ENCODE measurements at regions not wholly inside any gene's neighbourhood (a gene's known extent, or its start where the extent isn't known, plus 50 kb on each side); places are given as distances from the start of the nearest gene placed in this dataset.
A peak's percentile ranks its signal among the peaks of the same experiment; 100 is the strongest.

DNA sequence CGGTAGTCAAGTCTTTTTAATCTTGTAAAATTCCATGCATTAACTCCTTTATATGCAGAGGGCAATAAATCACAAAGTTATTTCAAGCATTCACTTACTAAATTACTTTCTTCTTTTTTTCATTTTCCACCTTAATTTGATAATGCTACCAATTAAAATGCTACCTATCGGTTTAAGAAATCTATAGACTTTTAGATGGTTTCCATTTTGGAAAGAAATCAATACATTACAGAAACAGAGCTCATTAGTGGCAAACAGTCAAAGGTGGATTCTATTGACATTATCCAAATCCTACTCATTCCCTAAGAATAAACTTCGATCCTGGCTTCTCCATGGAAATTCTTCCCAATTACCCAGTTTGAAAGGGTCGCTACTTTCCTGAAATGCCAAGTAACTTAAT is 176.5 kb downstream of the MREG start:
- H3K27ac ChIP-seq (ENCODE audit: low read depth, low read length) = no peak overlapping the region
- H3K36me3 ChIP-seq (ENCODE audit: control insufficient read depth in 5 of 5, insufficient read depth in 5 of 5, low read length in 5 of 5) = no peaks in the 10 kb centered on the region

DNA sequence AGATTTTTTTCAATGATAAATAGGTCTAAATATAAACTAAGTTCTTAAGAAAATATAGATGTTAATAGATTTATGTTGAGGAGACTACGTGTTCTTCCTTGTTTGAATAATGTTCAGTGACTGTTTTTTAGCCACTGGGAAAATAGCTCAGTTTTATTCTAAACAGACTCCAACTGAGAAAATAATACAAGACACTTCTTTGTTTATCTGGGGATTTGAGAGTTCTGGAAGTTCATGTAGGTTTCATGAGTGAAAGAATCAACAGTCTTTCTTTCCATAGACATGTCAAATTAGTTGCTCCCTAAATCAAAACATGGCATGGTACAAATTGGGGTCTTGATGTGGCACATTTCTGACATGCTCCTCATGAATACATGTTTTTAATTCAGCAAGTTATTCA is 177.7 kb downstream of the MREG start:
- no peaks in the 10 kb centered on the region for H3K36me3 ChIP-seq (ENCODE audit: control insufficient read depth in 5 of 5, insufficient read depth in 5 of 5, low read length in 5 of 5)
- H3K9ac ChIP-seq (ENCODE audit: low read length in 5 of 5) = no peak overlapping the region
- H3K27ac ChIP-seq (ENCODE audit: low read depth, low read length) = no peak overlapping the region
- no peak overlapping the region for H3K4me3 ChIP-seq (ENCODE audit: low read depth in 1 of 5, low read length in 5 of 5)
- peaks cover 5 to 29% (median 12%) of the 10 kb centered on the region in 5 donors for H3K4me1 ChIP-seq (ENCODE audit: control insufficient read depth in 5 of 5, insufficient read depth in 5 of 5, low read length in 5 of 5)
- H3K9me3 ChIP-seq (ENCODE audit: control insufficient read depth in 5 of 5, low read length in 5 of 5) = no peaks in the 10 kb centered on the region
- no peaks in the 10 kb centered on the region for H3K27me3 ChIP-seq (ENCODE audit: control insufficient read depth in 5 of 5, insufficient read depth in 4 of 5, low read length in 5 of 5)

More for the DNA sequence above, 176.5 kb downstream of the MREG start:
- H3K9ac ChIP-seq (ENCODE audit: low read length in 5 of 5) = no peak overlapping the region
- no peaks in the 10 kb centered on the region for H3K9me3 ChIP-seq (ENCODE audit: control insufficient read depth in 5 of 5, low read length in 5 of 5)
- H3K4me3 ChIP-seq (ENCODE audit: low read depth in 1 of 5, low read length in 5 of 5) = no peak overlapping the region
- H3K27me3 ChIP-seq (ENCODE audit: control insufficient read depth in 5 of 5, insufficient read depth in 4 of 5, low read length in 5 of 5) = no peaks in the 10 kb centered on the region
- H3K4me1 ChIP-seq (ENCODE audit: control insufficient read depth in 5 of 5, insufficient read depth in 5 of 5, low read length in 5 of 5) = peaks cover 0 to 18% (median 4%) of the 10 kb centered on the region in 5 donors

DNA sequence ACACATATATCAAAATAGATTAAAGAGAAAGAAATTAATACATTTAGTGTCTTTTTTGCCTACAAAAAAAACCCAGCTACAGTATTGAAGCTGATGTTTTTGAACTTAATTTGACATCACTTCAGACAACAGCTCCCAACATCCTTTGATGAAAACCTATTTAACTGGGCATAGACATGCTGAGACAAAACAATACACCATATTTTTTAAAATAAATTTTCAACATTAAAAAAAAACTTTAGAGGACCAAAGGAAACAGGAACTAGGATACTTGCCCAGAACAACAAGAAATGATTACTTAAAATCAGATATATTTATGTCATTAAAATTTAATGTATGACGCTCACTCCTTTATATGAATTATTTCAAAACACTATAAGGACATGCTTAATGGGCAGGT is 178.1 kb downstream of the MREG start:
- H3K4me3 ChIP-seq (ENCODE audit: low read depth in 1 of 5, low read length in 5 of 5) = no peak overlapping the region
- no peaks in the 10 kb centered on the region for H3K27me3 ChIP-seq (ENCODE audit: control insufficient read depth in 5 of 5, insufficient read depth in 4 of 5, low read length in 5 of 5)
- H3K36me3 ChIP-seq (ENCODE audit: control insufficient read depth in 5 of 5, insufficient read depth in 5 of 5, low read length in 5 of 5) = no peaks in the 10 kb centered on the region
- peaks cover 5 to 33% (median 12%) of the 10 kb centered on the region in 5 donors for H3K4me1 ChIP-seq (ENCODE audit: control insufficient read depth in 5 of 5, insufficient read depth in 5 of 5, low read length in 5 of 5)
- H3K9me3 ChIP-seq (ENCODE audit: control insufficient read depth in 5 of 5, low read length in 5 of 5) = no peaks in the 10 kb centered on the region
- H3K27ac ChIP-seq (ENCODE audit: low read depth, low read length) = no peak overlapping the region
- H3K9ac ChIP-seq (ENCODE audit: low read length in 5 of 5) = no peak overlapping the region

DNA sequence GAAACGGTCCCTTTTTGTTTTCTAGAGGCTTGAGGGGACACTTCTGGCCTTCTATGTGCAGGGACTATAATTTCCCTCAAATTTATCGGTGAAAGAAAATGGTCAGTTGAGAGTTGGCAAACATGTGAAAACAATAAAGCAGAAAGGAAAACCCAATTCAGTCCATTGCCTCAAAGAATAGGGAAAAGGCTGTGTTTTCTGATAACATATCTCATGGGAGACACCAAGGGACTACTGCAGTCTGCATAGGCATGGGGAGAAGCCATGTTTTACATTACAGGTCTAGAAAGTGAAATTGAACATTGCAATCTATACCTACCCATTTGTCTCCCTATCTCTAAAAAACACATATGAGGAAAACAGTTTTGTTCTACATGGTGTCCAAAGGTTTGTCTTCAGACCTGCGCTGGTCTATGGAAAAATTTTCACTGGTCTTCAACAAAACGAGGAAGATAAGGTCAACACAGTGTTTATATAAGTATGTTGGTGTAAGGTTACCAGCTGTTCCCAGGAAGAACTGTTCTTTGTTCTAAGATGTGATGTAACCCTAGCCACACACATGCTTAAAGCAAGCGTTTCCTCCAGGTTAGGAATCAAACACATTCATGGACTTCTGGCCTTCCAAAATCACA is 179.7 kb downstream of the MREG start:
- H3K9ac ChIP-seq (ENCODE audit: low read length in 5 of 5) = no peak overlapping the region

DNA sequence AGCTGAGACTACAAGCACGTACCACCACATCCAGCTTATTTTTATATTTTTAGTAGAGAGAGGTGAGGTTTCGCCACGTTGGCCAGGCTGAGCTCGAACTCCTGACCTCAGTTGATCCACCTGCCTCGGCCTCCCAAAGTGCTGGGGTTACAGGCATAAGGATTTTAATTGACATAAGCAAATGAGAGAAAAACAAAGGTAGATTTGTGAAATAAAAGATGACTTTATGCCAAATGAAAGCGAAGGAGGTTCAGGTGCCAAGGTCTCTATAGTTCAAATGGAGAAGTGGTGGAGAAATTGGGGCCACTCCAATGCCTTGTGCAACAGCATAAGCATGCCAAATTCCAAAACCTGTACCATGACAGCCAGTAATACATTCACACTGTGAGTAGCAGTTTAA is 180.6 kb downstream of the MREG start:
- peaks cover 5 to 37% (median 14%) of the 10 kb centered on the region in 5 donors for H3K4me1 ChIP-seq (ENCODE audit: control insufficient read depth in 5 of 5, insufficient read depth in 5 of 5, low read length in 5 of 5)
- H3K36me3 ChIP-seq (ENCODE audit: control insufficient read depth in 5 of 5, insufficient read depth in 5 of 5, low read length in 5 of 5) = no peaks in the 10 kb centered on the region
- H3K4me3 ChIP-seq (ENCODE audit: low read depth in 1 of 5, low read length in 5 of 5) = no peak overlapping the region
- no peak overlapping the region for H3K27ac ChIP-seq (ENCODE audit: low read depth, low read length)
- no peaks in the 10 kb centered on the region for H3K27me3 ChIP-seq (ENCODE audit: control insufficient read depth in 5 of 5, insufficient read depth in 4 of 5, low read length in 5 of 5)
- no peaks in the 10 kb centered on the region for H3K9me3 ChIP-seq (ENCODE audit: control insufficient read depth in 5 of 5, low read length in 5 of 5)
- H3K9ac ChIP-seq (ENCODE audit: low read length in 5 of 5) = no peak overlapping the region

More for the DNA sequence above, 179.7 kb downstream of the MREG start:
- Histone ChIP-seq H3K4me1 (ENCODE audit: control insufficient read depth in 5 of 5, insufficient read depth in 5 of 5, low read length in 5 of 5) (peaks cover 5 to 34% (median 12%) of the 10 kb centered on the region in 5 donors), H3K4me3 (ENCODE audit: low read depth in 1 of 5, low read length in 5 of 5) (no peak overlapping the region), H3K27ac (ENCODE audit: low read depth, low read length) (no peak overlapping the region), H3K36me3 (ENCODE audit: control insufficient read depth in 5 of 5, insufficient read depth in 5 of 5, low read length in 5 of 5) (no peaks in the 10 kb centered on the region), H3K27me3 (ENCODE audit: control insufficient read depth in 5 of 5, insufficient read depth in 4 of 5, low read length in 5 of 5) (no peaks in the 10 kb centered on the region), H3K9me3 (ENCODE audit: control insufficient read depth in 5 of 5, low read length in 5 of 5) (no peaks in the 10 kb centered on the region)

DNA sequence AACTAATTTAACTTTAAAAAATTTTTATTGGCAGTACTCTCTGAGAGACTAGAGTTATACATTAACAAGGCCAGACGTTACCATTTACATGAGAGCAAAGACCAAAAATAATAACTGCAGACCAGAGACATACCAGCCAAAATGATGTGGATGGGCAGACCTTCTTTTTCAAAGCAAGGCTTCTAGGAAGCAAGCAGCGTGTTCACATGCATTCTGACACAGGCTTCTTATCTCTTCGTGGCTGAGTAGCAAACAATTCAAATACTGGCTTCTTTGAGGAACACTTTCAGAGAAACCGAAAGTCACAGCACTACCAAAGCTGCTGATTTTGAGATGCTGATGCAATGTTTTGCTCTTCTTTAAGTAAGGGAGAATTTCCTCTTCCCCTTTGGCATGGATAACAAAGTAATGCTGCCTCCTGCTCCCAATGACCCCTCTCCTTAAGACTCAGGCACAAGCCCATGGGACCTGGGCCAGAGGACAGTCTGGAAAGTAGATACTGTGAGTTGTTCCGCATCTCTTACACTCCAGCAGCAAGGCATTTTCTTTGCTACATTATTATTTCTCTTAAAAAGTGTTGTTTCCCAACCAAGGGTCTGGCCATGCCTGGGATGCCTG is 181.9 kb downstream of the MREG start:
- Histone ChIP-seq H3K9me3 (ENCODE audit: control insufficient read depth in 5 of 5, low read length in 5 of 5) (no peaks in the 10 kb centered on the region), H3K36me3 (ENCODE audit: control insufficient read depth in 5 of 5, insufficient read depth in 5 of 5, low read length in 5 of 5) (no peaks in the 10 kb centered on the region), H3K27me3 (ENCODE audit: control insufficient read depth in 5 of 5, insufficient read depth in 4 of 5, low read length in 5 of 5) (no peaks in the 10 kb centered on the region), H3K9ac (ENCODE audit: low read length in 5 of 5) (peak overlapping the region in 2 of 5 donors; percentile 1 to 17), H3K4me1 (ENCODE audit: control insufficient read depth in 5 of 5, insufficient read depth in 5 of 5, low read length in 5 of 5) (peaks cover 5 to 39% (median 14%) of the 10 kb centered on the region in 5 donors), H3K4me3 (ENCODE audit: low read depth in 1 of 5, low read length in 5 of 5) (peak overlapping the region in 4 of 5 donors; percentile 7 to 35 (median 13)), H3K27ac (ENCODE audit: low read depth, low read length) (peak overlapping the region; percentile 49)

DNA sequence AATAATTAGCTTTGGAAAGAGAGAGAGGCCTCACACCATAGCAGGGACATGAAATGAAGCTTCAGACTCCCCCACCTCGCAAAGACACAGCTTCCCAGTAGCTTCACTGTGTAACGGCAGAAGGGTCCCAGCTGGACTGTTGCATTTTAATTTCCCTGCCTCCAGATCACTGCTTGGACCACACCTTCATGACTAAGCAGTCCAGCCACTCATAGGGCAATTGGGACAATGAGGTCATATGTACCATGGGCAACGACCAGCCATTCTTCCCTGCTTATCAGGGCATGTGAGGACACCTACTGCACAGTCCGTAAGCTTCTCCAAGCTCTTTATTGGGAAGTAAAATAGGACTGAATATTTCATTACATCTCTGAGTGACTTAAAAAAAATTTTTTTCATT is 183.0 kb downstream of the MREG start:
- Histone ChIP-seq H3K4me3 (ENCODE audit: low read depth in 1 of 5, low read length in 5 of 5) (no peak overlapping the region), H3K27me3 (ENCODE audit: control insufficient read depth in 5 of 5, insufficient read depth in 4 of 5, low read length in 5 of 5) (no peaks in the 10 kb centered on the region), H3K4me1 (ENCODE audit: control insufficient read depth in 5 of 5, insufficient read depth in 5 of 5, low read length in 5 of 5) (peaks cover 5 to 39% (median 14%) of the 10 kb centered on the region in 5 donors), H3K36me3 (ENCODE audit: control insufficient read depth in 5 of 5, insufficient read depth in 5 of 5, low read length in 5 of 5) (no peaks in the 10 kb centered on the region), H3K9me3 (ENCODE audit: control insufficient read depth in 5 of 5, low read length in 5 of 5) (no peaks in the 10 kb centered on the region), H3K27ac (ENCODE audit: low read depth, low read length) (peak overlapping the region; percentile 16), H3K9ac (ENCODE audit: low read length in 5 of 5) (no peak overlapping the region)

DNA sequence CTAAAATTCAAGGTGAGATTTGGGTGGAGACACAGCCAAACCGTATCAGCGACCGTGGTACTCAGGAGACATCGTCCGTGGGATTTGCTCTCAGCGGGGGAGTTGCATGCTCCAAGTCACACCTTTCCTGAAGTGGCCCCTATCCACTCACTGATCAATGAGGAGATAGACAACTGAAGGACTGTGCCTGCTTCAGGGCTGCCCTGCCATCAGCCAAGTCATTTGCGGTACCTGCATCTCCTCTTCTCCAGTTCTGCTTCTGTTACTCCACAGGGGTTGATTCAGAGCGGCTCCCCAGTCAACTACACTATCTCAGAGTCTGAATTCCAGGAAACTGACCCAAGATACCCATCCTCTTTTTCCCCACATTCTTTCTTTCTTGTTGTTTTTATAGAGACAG is 184.1 kb downstream of the MREG start:
- H3K9me3 ChIP-seq (ENCODE audit: control insufficient read depth in 5 of 5, low read length in 5 of 5) = no peaks in the 10 kb centered on the region
- no peak overlapping the region for H3K9ac ChIP-seq (ENCODE audit: low read length in 5 of 5)
- H3K27ac ChIP-seq (ENCODE audit: low read depth, low read length) = no peak overlapping the region
- H3K27me3 ChIP-seq (ENCODE audit: control insufficient read depth in 5 of 5, insufficient read depth in 4 of 5, low read length in 5 of 5) = no peaks in the 10 kb centered on the region
- H3K36me3 ChIP-seq (ENCODE audit: control insufficient read depth in 5 of 5, insufficient read depth in 5 of 5, low read length in 5 of 5) = no peaks in the 10 kb centered on the region
- no peak overlapping the region for H3K4me3 ChIP-seq (ENCODE audit: low read depth in 1 of 5, low read length in 5 of 5)
- H3K4me1 ChIP-seq (ENCODE audit: control insufficient read depth in 5 of 5, insufficient read depth in 5 of 5, low read length in 5 of 5) = peaks cover 5 to 39% (median 14%) of the 10 kb centered on the region in 5 donors

DNA sequence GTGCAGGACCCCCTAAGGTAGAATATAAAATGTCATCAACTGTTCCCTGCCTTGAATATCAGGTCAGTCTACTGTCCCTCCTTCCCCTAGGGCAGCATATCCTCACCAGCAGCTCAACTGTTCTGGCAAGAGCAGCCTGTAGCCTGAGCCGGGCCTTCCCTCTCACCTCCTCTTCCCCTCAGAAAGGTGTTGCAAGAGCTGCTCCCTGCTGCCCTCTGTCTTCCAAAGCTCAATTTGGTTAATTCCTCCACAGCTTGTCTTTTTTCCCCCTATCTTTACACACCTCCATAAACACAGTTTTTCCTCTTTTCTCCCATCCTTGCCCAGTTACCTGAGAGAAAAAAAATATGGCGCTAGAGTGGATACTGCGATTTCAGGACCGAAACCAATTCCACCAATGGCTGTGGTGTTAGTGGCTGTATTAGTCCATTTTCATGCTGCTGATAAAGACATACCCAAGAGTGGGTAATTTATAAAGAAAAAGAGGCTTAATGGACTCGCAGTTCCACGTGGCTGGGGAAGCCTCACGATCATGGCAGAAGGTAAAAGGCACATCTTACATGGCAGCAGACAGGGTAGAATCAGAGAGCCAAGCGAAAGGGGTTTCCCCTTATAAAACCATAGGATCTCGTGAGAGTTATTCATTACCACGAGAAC is 184.7 kb downstream of the MREG start:
- H3K27me3 ChIP-seq (ENCODE audit: control insufficient read depth in 5 of 5, insufficient read depth in 4 of 5, low read length in 5 of 5) = no peaks in the 10 kb centered on the region
- H3K9me3 ChIP-seq (ENCODE audit: control insufficient read depth in 5 of 5, low read length in 5 of 5) = no peaks in the 10 kb centered on the region
- no peak overlapping the region for H3K27ac ChIP-seq (ENCODE audit: low read depth, low read length)
- H3K9ac ChIP-seq (ENCODE audit: low read length in 5 of 5) = no peak overlapping the region
- H3K4me3 ChIP-seq (ENCODE audit: low read depth in 1 of 5, low read length in 5 of 5) = no peak overlapping the region
- H3K4me1 ChIP-seq (ENCODE audit: control insufficient read depth in 5 of 5, insufficient read depth in 5 of 5, low read length in 5 of 5) = peaks cover 5 to 38% (median 14%) of the 10 kb centered on the region in 5 donors
- H3K36me3 ChIP-seq (ENCODE audit: control insufficient read depth in 5 of 5, insufficient read depth in 5 of 5, low read length in 5 of 5) = no peaks in the 10 kb centered on the region

DNA sequence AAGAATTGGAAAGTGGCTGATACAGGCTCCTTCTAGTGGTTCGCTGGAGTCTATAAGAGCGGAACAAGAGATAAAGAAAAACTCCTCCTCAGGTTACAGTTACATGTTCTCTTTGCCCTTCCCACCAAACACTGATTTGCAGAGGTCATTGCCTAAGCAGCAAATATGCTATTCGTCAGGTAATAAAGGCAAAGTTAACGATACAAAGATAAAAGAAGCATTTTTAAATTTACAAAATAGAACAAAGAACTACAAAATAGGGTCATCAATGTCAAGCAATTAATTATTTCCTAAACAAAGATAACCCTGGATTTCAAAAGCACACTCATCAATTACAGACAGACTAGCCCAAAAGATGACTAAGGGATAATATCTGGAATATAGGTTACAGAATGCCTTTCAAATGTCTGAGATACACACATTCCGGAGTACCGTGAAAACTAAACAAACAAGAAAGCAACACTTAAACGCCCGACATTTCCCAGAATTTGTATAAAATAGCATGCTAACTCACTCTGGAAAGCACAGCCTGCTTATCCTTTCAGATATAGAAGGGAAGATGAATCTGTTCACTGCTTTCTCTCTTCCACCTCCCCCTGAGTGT is 186.4 kb downstream of the MREG start:
- Histone ChIP-seq H3K9ac (ENCODE audit: low read length in 5 of 5) (no peak overlapping the region), H3K4me3 (ENCODE audit: low read depth in 1 of 5, low read length in 5 of 5) (no peak overlapping the region), H3K27ac (ENCODE audit: low read depth, low read length) (no peak overlapping the region), H3K27me3 (ENCODE audit: control insufficient read depth in 5 of 5, insufficient read depth in 4 of 5, low read length in 5 of 5) (no peaks in the 10 kb centered on the region), H3K36me3 (ENCODE audit: control insufficient read depth in 5 of 5, insufficient read depth in 5 of 5, low read length in 5 of 5) (no peaks in the 10 kb centered on the region), H3K9me3 (ENCODE audit: control insufficient read depth in 5 of 5, low read length in 5 of 5) (no peaks in the 10 kb centered on the region), H3K4me1 (ENCODE audit: control insufficient read depth in 5 of 5, insufficient read depth in 5 of 5, low read length in 5 of 5) (peaks cover 5 to 24% (median 11%) of the 10 kb centered on the region in 5 donors)
